Endothelial cell of hepatic sinusoid (primary cell): ENCODE measurements at regions not wholly inside any gene's neighbourhood (a gene's known extent, or its start where the extent isn't known, plus 50 kb on each side); places are given as distances from the start of the nearest gene placed in this dataset.

ENCODE experiments used
- in situ Hi-C: cut with HindIII; loops from 2 replicates; pipeline ENCODE4 v1.10.0; 2017; ENCODE audit warnings: low sequenced_read_pairs

- in situ Hi-C loops: no loop called here
Observed at GRCh38 chr6:80673367-80673766, 566.9 kb downstream of the BCKDHB start.

DNA sequence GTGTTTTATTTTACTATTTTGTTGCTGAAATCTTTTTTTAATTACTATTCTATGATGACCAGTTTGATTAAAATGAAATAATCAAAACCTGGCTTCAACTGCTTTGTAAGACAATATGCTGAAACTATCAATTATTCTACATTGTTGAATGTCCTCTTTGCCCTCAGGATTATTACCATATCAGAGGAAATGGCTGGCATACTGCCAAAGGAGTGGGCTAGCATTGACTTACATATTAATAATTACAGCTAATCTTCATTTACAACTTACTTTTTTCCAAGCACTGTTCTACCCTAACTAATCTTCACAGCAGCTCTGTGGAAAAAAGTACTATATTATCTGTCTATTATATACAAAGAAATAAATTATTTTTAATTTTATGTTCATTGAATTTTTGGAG, 560.5 kb downstream of the BCKDHB start:
- in situ Hi-C loops: no loop called here

GRCh38 chr6:80658926-80659325, 552.5 kb downstream of the BCKDHB start:
- in situ Hi-C loops: no loop called here

DNA sequence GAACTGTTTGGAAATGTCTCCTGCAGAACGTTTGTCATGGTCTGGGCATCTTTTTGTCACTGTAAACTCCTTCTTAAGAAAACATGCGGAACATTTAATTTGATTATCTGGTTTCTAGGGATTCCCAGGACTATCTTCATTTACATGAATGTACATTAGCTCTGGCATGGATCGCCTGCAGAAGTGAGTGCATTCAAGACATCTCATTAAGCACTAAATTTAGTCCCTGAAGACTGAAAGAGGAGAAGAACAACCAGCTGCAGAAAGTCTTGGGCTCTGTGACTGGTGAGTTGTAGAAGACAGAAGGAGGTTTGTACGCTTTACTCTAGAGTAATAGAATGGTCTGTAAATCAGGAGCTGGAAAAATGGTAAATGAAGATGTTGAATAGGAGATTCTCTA, 540.7 kb downstream of the BCKDHB start:
- in situ Hi-C loops: no loop called here

- in situ Hi-C loops: loop anchor here (5.0 kb wide), 2 partner anchors 42 to 102 kb away; no protein-coding TSS in a partner anchor
Observed at GRCh38 chr6:80643881-80644280, 537.4 kb downstream of the BCKDHB start.

GRCh38 chr6:80642452-80642851, 536.0 kb downstream of the BCKDHB start:
- in situ Hi-C loops: loop anchor here (5.0 kb wide), 2 partner anchors 40 to 100 kb away; no protein-coding TSS in a partner anchor

GRCh38 chr6:80641591-80641990, 535.1 kb downstream of the BCKDHB start:
- in situ Hi-C loops: loop anchor here (5.0 kb wide), 2 partner anchors 39 to 99 kb away; no protein-coding TSS in a partner anchor

- in situ Hi-C loops: loop anchor here (5.0 kb wide), 2 partner anchors 38 to 98 kb away; no protein-coding TSS in a partner anchor
Observed at GRCh38 chr6:80640176-80640575, 533.7 kb downstream of the BCKDHB start.

DNA sequence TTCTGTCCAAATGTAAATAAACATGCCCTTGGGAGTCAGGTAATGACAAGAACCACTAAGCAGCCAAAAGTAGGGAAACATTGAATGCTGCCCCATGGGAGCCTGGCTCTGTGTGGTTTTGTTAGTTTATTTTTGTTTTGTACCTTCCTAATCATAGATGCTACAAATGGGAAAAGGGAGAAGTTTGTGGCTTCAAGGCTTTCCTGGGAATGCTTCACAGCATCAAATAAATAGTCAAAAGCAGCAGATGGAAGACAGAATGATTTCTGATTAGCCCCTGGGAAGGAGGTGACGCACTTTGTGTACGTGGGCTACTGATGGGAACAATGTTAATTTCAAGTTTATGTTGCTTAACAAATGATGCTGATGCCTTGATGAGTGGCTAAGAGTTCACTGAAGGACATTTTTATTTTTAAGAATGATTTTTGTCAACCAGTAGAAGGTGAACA, 532.7 kb downstream of the BCKDHB start:
- in situ Hi-C loops: no loop called here

DNA sequence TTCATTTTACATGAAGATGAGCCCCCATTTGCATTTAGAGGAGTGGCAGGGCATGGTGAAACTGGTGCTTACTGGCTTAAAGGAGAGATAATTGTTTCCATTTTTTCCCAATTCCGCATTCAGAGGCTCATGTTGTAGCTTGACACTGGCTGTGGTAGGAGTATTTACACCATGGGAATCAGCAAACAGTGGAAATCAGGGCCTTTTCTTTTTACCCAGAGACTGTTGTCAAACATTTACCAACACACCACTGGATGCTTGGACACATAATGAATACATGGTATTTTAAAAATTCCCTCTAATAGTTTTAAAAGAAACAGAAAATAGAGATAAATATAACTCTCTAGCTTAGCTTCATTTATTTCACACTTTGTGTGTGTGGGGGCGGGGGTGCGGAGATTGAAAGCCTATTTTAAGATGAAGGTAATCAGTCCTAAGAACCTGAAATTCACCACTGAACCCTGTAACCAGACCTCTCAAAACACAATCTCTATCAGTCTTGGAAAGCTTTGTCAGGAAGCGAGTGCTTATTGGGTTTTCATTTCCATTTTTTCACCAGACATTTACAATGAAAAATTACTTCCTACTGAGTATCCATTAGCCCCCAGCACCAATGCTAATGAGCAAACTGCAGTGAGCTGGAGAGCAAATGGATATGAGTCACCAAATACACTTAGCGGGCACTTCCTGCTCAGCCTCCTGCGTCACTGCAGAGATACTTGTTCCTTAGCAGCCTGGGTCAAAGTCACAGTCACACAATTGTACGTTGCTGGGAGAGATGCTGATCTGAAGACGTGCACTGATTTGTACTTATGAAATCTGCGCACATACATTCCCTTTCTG, 532.0 kb downstream of the BCKDHB start:
- in situ Hi-C loops: no loop called here

GRCh38 chr6:80637312-80637711, 530.8 kb downstream of the BCKDHB start:
- in situ Hi-C loops: no loop called here

GRCh38 chr6:80636689-80637088, 530.2 kb downstream of the BCKDHB start:
- in situ Hi-C loops: no loop called here

DNA sequence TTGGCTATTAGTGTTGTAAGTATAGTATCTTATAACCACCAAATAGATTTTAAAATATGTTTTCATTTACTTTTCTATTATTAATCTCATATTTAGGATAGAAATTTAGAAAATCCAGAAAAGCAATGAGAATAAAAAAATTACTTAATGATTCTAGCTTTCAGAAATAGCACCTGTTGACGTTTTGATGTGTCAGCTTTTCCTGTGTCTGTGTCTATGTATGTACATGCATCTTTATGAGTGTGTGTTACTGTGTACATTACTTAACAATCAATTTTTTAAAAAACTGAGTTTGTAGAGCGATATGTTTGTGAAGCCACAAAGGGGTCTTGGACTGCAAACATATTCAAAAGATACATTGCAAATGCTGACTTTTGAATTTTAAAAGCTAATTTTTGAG, 526.9 kb downstream of the BCKDHB start:
- in situ Hi-C loops: no loop called here

GRCh38 chr6:80625405-80625804, 518.9 kb downstream of the BCKDHB start:
- in situ Hi-C loops: no loop called here

GRCh38 chr6:80623066-80623815, 516.8 kb downstream of the BCKDHB start:
- in situ Hi-C loops: no loop called here

- in situ Hi-C loops: no loop called here
Observed at GRCh38 chr6:80622641-80623040, 516.2 kb downstream of the BCKDHB start.

DNA sequence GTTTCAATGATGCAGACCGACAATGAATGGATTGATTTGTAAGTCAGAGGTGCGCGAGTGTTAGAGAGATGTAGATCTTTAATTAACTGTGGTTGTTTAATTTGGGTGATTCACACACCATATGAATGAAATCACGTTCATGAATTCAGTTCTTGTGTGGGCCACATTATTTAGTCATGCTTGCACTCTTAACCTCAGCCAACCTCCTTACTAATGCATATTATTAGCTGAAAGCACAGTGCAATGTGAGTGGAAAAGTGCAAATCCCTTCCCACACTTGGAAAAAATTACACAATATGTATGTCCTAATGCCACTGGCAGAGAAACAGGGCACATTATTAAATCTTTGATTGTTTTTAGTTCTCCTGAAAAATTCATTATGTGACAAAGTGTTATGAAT, 512.5 kb downstream of the BCKDHB start:
- in situ Hi-C loops: no loop called here

DNA sequence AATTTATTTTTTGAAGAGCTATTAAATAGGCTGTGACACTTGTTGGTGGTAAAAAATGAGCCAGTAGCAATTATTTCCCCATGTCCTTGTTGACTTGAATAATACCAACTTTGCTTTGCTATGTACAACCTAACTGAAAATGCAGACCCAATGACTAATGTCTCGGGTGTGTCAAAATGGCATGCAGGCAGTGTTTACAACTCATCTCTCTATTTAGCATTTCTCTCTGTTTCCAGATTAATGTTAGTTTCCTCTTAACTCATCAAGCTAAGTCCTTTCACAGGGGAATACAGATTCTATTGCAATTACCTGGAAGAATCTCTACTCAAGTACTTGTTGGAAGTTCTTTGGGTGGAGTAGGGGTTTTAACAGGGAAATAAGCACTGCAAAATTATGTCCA, 504.4 kb downstream of the BCKDHB start:
- in situ Hi-C loops: no loop called here

DNA sequence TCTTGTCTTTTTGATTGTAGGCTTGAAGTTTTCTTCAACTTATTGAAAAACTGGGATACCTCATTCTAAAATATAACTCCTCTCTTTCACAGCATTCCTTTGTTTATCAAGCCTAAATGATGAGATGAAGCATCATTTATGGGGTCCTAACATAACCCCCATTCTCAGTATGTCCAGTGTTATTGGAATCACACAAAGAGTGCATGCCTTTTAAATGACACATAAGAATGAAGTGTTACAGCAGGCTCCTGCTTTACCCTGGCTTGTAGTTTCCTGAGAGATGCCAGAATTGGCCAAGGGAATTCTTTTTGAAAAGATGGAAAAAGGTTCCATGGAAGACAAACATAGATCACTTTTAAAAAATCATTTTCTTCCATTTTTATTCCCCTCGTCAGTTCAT, 502.4 kb downstream of the BCKDHB start:
- in situ Hi-C loops: no loop called here

- in situ Hi-C loops: no loop called here
Observed at GRCh38 chr6:80607811-80608391, 501.4 kb downstream of the BCKDHB start.
